GM12878 (cell line): ENCODE measurements at regions not wholly inside any gene's neighbourhood (a gene's known extent, or its start where the extent isn't known, plus 50 kb on each side); places are given as distances from the start of the nearest gene placed in this dataset.

Experiments
- BHLHE40 ChIP-seq, 2 experiments: fragments of 450-650 bp in 1 of 2; IDR thresholded peaks; 2 replicates each; pipeline ENCODE4 v1.6.1; 2011 to 2017; ENCODE audit warnings: low read depth in 2 of 2, borderline replicate concordance in 1 of 2, improper control_type of control experiment in 1 of 2, low read length in 1 of 2, mild to moderate bottlenecking in 1 of 2
- BRCA1 ChIP-seq: IDR thresholded peaks from 2 replicates; pipeline ENCODE4 v1.6.1; 2011; ENCODE audit warnings: low read depth, low read length, improper control_type of control experiment
- CEBPB ChIP-seq, 2 experiments: fragments of 150-350 bp in 1 of 2; IDR thresholded peaks; 2 replicates each; pipeline ENCODE4 v1.6.1; 2012 to 2014; ENCODE audit warnings: low read depth in 2 of 2, low read length in 2 of 2, borderline replicate concordance in 1 of 2, inconsistent platforms in 1 of 2
- CREB1 ChIP-seq: IDR thresholded peaks from 2 replicates; pipeline ENCODE4 v1.6.1; 2012; ENCODE audit warnings: low read depth, mild to moderate bottlenecking, inconsistent platforms
- IKZF1 ChIP-seq: fragments of 450-650 bp; conservative IDR thresholded peaks from 2 replicates; pipeline ENCODE4 v1.6.1; 2017; ENCODE audit warnings: antibody characterized with exemption, mild to moderate bottlenecking
- LARP7 ChIP-seq: fragments of 450-650 bp; IDR thresholded peaks from 2 replicates; pipeline ENCODE4 v1.6.1; 2017; ENCODE audit warnings: mild to moderate bottlenecking
- MEF2B ChIP-seq: fragments of 450-650 bp; IDR thresholded peaks from 2 replicates; pipeline ENCODE4 v1.6.1; 2018; ENCODE audit warnings: mild to moderate bottlenecking, moderate library complexity; ENCODE audit not compliant: partially characterized antibody, poor library complexity, severe bottlenecking
- MTA3 ChIP-seq: IDR thresholded peaks from 2 replicates; pipeline ENCODE4 v1.6.1; 2012; ENCODE audit warnings: low read length, inconsistent platforms, borderline replicate concordance
- NFYA ChIP-seq: IDR thresholded peaks from 2 replicates; pipeline ENCODE4 v1.6.1; 2011; ENCODE audit warnings: low read depth, mild to moderate bottlenecking, low read length, improper control_type of control experiment, borderline replicate concordance
- TF ChIP-seq, protein P1 (sequence below): fragments of 450-650 bp; IDR thresholded peaks from 2 replicates; pipeline ENCODE4 v1.6.1; 2016; ENCODE audit warnings: mild to moderate bottlenecking, moderate library complexity, borderline replicate concordance
- TF ChIP-seq, protein P2 (sequence below): IDR thresholded peaks from 2 replicates; pipeline ENCODE4 v1.6.1; 2011; ENCODE audit warnings: borderline replicate concordance, low read depth, mild to moderate bottlenecking, moderate library complexity, low read length; ENCODE audit not compliant: insufficient read depth, poor library complexity, severe bottlenecking
- TF ChIP-seq, protein P3 (sequence below): fragments of 150-350 bp; IDR thresholded peaks from 2 replicates; pipeline ENCODE4 v1.6.1; 2016; ENCODE audit warnings: low read depth, low read length

DNA sequence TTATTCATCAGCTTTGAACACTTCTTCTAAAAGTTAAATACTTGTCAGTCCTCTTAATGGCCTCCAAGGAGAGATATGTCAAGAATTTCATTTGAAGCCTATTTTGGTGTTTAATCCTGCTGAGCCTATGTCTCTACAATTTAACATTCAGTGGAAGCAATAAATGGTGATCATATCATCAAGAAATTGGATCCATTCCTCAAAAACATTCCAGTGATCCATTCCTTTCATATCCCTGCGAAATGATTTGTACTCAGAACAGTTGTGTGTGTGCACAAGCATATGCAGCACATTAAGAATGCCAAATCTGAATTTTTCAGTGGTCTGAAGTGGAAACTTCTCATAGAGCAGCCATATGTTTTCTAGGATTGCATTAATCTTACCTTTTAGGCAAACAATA, 373.7 kb upstream of the SYT1 start (continued):
- TF ChIP-seq, protein P1, sequence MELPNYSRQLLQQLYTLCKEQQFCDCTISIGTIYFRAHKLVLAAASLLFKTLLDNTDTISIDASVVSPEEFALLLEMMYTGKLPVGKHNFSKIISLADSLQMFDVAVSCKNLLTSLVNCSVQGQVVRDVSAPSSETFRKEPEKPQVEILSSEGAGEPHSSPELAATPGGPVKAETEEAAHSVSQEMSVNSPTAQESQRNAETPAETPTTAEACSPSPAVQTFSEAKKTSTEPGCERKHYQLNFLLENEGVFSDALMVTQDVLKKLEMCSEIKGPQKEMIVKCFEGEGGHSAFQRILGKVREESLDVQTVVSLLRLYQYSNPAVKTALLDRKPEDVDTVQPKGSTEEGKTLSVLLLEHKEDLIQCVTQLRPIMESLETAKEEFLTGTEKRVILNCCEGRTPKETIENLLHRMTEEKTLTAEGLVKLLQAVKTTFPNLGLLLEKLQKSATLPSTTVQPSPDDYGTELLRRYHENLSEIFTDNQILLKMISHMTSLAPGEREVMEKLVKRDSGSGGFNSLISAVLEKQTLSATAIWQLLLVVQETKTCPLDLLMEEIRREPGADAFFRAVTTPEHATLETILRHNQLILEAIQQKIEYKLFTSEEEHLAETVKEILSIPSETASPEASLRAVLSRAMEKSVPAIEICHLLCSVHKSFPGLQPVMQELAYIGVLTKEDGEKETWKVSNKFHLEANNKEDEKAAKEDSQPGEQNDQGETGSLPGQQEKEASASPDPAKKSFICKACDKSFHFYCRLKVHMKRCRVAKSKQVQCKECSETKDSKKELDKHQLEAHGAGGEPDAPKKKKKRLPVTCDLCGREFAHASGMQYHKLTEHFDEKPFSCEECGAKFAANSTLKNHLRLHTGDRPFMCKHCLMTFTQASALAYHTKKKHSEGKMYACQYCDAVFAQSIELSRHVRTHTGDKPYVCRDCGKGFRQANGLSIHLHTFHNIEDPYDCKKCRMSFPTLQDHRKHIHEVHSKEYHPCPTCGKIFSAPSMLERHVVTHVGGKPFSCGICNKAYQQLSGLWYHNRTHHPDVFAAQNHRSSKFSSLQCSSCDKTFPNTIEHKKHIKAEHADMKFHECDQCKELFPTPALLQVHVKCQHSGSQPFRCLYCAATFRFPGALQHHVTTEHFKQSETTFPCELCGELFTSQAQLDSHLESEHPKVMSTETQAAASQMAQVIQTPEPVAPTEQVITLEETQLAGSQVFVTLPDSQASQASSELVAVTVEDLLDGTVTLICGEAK: no peak
- no peak for TF ChIP-seq BHLHE40 (IDR thresholded peaks at IDR 0.05; ENCODE audit: borderline replicate concordance in 1 of 2, low read depth in 2 of 2, low read length in 1 of 2)
- no peak for TF ChIP-seq IKZF1
- no peak for TF ChIP-seq MTA3
- TF ChIP-seq, protein P2, sequence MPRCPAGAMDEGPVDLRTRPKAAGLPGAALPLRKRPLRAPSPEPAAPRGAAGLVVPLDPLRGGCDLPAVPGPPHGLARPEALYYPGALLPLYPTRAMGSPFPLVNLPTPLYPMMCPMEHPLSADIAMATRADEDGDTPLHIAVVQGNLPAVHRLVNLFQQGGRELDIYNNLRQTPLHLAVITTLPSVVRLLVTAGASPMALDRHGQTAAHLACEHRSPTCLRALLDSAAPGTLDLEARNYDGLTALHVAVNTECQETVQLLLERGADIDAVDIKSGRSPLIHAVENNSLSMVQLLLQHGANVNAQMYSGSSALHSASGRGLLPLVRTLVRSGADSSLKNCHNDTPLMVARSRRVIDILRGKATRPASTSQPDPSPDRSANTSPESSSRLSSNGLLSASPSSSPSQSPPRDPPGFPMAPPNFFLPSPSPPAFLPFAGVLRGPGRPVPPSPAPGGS: no peak
- TF ChIP-seq LARP7: no peak
- TF ChIP-seq, protein P3, sequence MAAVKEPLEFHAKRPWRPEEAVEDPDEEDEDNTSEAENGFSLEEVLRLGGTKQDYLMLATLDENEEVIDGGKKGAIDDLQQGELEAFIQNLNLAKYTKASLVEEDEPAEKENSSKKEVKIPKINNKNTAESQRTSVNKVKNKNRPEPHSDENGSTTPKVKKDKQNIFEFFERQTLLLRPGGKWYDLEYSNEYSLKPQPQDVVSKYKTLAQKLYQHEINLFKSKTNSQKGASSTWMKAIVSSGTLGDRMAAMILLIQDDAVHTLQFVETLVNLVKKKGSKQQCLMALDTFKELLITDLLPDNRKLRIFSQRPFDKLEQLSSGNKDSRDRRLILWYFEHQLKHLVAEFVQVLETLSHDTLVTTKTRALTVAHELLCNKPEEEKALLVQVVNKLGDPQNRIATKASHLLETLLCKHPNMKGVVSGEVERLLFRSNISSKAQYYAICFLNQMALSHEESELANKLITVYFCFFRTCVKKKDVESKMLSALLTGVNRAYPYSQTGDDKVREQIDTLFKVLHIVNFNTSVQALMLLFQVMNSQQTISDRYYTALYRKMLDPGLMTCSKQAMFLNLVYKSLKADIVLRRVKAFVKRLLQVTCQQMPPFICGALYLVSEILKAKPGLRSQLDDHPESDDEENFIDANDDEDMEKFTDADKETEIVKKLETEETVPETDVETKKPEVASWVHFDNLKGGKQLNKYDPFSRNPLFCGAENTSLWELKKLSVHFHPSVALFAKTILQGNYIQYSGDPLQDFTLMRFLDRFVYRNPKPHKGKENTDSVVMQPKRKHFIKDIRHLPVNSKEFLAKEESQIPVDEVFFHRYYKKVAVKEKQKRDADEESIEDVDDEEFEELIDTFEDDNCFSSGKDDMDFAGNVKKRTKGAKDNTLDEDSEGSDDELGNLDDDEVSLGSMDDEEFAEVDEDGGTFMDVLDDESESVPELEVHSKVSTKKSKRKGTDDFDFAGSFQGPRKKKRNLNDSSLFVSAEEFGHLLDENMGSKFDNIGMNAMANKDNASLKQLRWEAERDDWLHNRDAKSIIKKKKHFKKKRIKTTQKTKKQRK: no peak
- no peak for TF ChIP-seq MEF2B
- no peak for TF ChIP-seq CEBPB (IDR thresholded peaks at IDR 0.05; ENCODE audit: borderline replicate concordance in 1 of 2, low read depth in 2 of 2, low read length in 2 of 2)
- no peak for TF ChIP-seq NFYA
- TF ChIP-seq CREB1: no peak
- TF ChIP-seq BRCA1: no peak
- TF ChIP-seq, all 136 proteins: peak for 0
